IPS-NIHi7 (cell line): ENCODE measurements at regions not wholly inside any gene's neighbourhood (a gene's known extent, or its start where the extent isn't known, plus 50 kb on each side); places are given as distances from the start of the nearest gene placed in this dataset.

Experiments
- DNase-seq: peaks from one replicate; pipeline ENCODE4 v3.0.0; 2012; ENCODE audit warnings: mixed read lengths; ENCODE audit errors: extremely low spot score

DNA sequence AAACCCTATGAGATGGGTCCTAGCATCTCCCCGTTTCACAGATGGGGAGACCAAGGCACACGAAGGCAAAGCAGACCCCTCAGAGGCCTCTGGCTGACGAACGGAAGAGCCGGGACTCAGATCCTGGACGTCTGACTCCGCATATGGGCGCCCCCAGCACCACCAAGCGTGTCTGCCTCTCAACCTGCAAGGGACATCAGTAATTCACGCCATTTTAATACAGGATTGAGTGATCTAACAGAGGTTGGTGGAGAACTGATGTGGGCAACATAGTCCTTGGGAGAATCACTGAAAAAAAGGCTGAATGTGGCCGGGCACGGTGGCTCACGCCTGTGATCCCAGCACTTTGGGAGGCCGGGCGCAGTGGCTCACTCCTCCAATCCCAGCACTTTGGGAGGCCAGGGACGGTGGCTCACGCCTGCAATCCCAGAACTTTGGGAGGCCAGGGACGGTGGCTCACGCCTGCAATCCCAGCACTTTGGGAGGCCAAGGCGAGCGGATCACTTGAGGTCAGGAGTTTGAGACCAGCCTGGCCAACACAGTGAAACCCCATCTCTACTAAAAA is 206.6 kb downstream of the DLL1 start:
- DNase-seq, result no peak

- DNase-seq, result no peak
Observed at GRCh38 chr6:170083236-170084051, 207.4 kb downstream of the DLL1 start.

DNA sequence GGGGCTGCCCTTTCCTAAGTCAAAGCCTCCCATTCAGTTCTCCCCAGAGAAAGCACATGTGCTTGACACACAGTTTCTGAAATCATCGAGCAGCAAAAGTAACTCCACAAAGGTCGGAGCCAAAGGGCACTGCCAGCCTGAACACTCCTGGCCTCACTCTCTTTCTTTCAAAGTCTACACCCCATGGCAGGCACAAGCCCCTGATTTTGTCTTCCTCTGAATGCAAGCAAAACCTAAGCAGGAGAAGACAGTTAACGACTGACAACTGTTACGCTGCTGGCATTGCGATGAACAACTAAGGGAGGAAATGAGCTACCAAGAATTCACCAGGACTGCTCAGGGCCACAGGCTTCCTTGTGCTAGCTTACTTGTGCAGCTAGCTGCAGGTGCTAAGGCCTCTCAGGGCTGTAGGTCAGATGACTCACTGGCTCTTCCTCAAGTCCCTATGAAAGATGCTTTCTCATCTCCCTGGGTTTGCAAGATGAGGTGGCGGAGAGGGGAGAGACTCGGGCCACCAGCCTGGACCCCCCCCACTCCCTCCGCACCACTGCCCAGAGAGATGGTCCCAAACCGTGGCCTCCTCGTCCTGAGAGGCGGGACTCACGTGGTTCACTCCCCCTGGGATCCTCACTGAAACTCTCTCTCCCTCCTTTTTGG is 208.2 kb downstream of the DLL1 start:
- no peak for DNase-seq

DNA sequence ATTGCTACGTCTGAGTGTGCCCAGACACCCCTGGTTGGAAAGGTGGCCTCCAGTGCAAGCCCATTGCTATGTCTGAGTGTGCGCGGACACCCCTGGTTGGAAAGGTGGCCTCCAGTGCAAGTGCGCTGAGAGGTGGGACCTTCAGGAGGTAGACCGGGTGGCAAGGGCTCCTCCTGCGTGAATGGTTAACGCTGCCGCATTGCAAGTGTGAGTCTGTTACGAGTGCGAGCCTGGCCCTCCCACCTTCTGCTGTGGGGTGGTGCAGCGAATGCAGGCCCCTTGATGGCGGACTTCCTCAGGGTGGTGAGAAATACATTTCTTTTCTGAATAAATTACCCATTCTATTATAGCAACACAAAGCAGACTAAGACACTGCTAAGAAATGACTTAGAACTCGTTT is 208.8 kb downstream of the DLL1 start:
- no peak for DNase-seq

DNA sequence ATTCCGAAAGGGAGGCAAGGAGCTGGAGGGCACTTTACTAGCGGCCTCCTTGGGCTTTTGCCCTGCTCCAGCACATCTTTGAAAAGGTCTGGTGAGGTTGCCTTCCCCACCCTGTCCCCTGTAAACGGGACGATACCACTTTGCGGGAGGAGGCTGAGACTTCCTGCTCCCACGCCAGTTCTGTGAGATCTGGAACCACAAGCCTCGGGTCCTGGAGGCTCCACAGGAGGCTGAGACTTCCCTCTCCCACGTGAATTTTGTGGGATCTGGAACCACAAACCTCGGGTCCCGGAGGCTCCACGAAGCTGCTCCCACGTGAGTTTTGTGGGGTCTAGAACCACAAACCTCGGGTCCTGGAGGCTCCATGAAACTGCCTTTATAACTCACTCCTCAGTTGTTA is 209.3 kb downstream of the DLL1 start:
- DNase-seq, result no peak

DNA sequence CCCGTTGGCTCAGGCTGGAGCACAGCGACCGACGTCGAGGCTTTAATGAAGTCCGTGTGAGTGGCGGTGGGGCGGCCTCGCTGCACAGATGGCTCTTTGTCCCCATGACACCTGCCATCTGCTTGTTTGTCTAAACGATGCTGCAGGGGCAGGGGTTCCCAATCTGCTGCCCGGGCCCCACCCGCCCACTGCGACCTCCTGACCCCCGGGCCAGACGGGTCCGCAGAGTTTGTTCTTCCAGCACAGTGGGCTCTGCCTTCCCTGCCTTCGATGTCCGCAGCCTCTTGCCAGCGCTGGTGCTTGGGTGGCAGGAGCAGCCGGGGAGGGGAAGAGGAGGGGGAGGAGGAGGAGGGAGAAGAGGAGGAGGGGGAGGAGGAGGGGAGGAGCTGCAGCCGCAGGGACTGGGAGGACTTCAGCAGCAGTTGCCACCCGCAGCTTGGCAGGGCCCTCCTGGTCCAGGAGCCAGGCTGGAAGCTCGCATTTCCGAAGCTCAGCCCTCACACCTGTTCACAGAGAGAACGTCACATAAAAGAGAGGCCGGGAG is 210.0 kb downstream of the DLL1 start:
- DNase-seq, result no peak

DNA sequence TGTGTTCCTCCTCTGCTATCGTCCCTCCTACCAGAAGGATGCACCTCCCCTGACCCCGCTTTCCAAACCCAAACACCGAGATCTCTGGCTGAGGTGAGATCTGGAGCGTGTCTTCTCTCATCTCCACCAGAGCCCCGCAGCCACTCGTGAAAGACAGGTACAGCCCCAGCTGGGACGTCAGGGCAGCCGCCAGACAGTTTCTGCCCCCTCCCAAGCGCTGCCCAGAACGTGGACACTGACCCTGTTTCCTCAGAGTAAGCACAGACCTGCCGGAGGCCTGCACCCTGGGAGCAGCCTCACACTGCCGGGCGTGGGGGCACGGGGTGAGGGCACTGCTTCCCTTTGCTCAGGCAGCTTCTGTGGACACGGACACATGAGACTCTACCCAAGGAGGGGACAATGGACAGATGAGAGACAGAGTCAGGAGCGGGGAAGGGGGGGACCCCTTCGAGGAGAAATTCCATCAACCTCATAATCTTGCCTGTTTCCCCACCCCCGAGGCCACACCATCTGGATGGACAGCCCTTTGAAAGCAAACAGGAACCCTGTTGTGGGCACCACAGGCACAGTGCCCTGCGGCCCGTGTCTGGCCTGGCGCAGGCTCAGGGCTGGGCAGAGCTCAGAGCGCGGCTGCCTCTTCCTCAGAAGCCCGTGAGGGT is 210.6 kb downstream of the DLL1 start:
- no peak for DNase-seq

GRCh38 chr6:170076466-170077165 is 214.3 kb downstream of the DLL1 start:
- DNase-seq, result no peak

DNA sequence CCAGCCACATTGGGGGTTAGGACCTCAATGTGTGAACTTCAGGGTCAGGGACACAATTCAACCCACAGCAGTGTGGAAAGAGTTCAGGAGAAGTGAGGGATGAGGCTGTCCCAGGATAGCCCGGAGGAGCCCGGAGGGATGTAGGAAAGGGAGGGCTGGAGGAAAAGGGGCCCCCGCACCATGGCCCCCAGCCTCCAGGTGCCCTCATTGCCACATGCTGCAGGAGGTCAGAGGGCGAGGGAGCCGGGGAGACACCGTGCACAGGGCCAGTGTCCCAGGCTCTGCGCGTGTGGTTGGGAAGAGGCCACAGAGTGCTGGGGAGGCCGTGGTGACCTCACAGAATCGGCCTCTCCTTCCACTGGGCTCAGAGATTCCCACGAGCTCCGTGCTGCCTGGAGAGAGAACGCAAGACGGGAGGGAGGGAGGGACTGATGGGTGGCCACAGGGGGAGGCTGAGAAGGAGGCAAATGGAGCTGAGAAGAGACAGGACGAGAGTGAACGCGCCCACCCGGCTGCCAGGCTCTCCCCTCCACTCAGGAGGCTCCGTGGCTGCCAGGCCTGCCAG is 215.1 kb downstream of the DLL1 start:
- no peak for DNase-seq

GRCh38 chr6:170074907-170075306 is 216.0 kb downstream of the DLL1 start:
- no peak for DNase-seq

DNA sequence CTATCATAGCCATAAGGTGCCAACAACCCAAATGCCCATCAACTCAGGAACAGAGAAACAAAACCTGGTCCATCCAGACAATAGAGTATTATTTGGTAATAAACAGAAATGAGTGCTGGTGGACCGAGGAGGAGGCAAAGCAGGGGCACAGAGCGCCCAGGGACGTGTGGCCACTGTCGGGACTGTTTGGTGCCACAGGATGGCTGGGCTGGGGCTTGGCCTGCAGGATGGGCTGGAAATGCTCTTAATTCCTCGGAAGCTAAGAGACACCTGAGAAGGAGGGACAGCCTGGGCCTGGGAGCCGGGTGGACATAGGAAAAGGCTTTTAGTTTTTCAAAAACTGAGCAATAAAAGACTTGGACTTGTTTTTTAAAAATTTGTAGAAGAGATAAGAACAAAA is 216.4 kb downstream of the DLL1 start:
- DNase-seq, result no peak

- no peak for DNase-seq
Observed at GRCh38 chr6:170073846-170074245, 217.0 kb downstream of the DLL1 start.

- no peak for DNase-seq
Observed at GRCh38 chr6:170072246-170072645, 218.6 kb downstream of the DLL1 start.

GRCh38 chr6:170069611-170070010 is 221.3 kb downstream of the DLL1 start:
- no peak for DNase-seq

DNA sequence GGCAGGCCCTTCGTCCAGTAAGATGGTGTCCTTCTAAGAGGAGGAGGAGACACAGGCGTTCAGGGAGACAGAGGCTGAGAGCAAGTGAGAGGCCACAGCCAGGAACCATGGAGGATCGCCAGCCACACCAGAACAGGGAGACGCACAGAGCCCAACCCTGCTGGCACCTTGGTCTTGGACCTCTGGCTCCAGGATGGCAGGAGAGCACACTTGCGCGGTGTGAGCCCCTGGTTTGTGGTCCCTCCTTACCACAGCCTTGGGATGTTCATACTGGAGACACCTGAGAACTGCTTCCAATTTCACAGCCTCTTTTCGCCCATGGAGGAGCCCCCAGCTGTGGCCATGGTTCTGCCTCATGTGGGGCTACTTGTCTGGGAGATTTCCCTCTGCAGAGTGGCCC is 222.4 kb downstream of the DLL1 start:
- DNase-seq, result no peak

DNA sequence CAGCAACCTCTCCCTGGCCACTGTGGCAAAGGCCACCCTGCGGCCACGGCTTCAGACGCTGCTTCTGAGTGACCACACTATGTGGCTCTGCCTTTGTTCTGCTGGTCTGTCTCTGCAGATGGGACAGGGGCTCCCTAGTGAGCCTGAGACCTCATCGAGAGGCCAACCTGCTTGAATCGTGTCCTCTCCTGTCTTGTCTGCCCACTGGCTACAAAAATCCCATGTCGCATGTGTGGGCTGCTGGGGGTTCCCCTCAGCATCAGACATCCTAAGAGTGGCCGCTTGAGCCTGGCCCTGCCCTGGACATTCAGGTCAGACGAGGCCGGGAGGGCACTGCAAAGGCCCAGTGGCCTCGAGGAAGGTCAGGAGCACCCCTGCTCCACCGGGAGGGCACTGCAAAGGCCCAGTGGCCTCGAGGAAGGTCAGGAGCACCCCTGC is 222.9 kb downstream of the DLL1 start:
- DNase-seq, result no peak

DNA sequence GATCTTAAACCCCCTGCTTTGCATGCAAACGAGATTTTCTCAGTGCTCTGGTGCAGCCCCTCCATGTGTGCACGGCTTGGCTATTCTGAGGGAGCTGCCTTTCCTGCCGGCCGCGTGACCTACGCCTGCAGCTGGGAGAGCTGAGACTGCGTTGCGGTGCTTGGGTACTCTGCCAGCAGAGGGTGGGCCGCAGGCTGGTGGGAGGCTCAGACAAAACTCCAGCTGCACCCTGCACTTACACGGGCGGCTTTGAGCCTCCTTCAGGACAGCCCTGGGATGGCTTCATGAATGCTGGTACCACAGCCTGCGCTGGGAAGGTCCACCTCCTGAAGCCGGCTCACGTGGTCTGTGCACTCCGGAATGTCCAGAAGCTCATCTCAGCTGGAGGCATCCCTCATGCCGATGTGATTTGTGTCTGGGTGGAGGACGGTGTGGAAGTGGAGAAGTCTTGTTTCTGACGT is 223.7 kb downstream of the DLL1 start:
- no peak for DNase-seq

DNA sequence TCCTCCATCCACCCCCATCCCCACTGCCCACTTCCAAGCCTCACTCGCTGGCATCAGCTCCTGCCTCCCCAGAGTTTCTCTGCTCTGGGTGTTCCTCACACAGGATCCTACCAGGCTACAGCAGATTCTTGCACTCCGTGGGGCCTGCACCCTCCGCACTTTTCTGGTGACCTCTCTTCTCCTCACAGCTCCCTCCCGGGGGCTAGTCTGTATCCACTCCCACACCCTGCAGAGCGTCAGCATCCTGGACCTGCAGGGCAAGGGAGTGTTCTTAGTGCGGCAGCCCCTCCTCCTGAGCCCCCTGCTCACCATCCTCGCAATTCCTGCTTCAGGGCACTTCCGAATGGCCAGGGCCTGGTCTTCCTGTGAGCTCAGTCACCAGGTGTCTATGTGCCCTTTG is 224.2 kb downstream of the DLL1 start:
- no peak for DNase-seq

DNA sequence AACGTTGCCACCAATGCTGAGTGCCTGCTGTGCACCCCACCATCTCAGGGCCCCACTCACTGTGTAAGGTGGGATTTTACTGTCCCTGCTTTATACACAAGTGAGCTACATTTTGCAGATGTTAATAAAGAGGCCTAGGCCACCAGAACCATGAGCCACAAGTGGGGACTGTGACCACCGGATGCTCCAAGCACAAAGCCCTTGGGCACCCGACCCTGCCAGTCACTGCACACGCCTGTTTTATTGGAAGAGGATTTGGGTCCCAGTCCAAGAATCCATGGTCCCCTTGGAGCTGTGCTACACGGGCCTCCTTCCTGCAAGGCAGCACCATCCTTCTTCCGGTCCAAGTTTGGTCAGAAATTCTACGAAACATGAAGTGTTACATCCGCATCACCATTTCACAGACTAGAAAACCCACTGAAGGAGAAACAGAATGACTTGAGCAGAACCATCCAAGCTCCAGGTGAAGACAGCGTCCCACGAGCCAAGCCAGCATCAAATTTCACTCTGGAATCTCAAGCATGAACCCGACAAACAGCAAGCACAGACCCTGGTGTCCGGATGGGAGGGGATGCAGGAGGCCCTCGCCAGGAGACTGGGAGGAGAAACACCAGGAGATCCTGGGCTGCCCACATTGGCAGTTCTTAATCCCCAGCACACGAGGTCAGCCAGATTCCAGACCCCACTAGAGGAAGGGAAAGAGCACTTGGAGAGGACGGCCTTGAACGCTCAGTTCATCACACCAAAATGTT is 226.9 kb downstream of the DLL1 start:
- DNase-seq, result no peak

DNA sequence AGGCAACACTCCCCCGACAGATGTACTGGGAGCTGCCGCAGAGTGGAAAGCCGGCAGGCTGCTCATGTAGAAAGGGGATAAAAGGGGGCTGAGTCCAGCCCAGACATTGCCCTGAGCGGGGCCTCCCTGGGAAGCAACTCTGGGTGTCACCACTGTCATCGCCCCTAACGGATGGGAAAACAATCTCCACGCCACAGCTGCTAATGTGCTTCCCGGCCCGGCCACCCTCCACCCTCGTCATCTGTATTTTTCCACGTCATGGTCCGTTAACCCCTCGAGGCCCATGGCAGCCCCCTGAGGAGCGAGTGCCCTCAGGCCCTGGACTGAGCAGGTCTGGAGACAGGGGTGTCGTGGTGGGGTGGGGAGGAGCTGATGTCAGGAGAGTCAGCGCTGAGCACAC is 227.4 kb downstream of the DLL1 start:
- DNase-seq, result no peak

DNA sequence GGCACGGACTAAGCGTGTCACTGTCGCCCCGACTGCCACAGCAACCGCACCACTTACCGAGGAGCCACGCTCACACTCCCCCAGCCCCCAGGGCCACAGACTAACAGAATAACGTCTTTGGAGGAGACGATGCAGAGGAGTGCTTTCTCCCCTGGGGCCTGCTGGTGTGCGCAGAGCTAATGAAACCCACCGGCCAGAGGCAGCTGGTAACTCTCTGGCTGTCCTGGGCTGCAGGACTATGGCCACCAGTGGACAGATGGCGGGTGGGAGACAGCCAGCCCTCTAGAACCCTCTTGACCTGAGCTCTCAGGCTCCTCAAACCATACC is 228.0 kb downstream of the DLL1 start:
- no peak for DNase-seq
